ENCODE measurements at regions not wholly inside any gene's neighbourhood (a gene's known extent, or its start where the extent isn't known, plus 50 kb on each side); places are given as distances from the start of the nearest gene placed in this dataset.

DNA sequence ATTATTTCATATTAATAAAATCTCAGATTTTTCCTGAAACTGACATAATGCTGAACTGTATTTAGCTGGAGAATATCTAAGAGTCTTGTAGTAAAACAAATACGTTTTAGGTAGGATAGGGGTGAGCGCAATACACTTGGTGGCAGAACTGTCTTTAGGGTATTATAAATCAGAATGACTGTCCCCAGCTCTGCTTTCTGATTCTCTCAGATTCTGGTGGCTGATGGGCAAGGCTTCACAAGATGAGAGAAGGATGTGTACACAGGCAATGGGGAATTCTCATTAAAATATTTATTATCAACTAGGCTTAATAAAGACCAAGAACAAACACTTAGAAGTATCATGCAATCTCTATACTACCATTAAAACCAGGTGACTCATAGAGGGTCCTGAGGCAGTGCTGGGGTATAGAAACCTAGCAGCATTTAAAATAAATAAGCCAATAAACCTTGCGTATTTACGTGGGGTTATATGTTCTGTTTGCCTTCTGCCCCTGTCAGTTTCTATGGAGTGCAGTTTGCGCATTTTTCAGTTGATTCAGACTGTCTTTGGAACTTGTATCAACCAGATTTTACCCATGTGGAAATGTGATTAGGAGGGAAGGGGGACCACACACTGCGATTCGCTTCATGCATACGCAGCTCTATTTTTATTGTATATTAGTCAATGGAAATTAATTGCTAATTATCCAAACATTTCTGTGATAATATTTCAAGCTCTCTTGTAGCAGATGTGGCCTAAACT lies 1150.7 kb upstream of the WWC1 start:
- no peak for DNase-seq (ENCODE audit: low spot score)

DNA sequence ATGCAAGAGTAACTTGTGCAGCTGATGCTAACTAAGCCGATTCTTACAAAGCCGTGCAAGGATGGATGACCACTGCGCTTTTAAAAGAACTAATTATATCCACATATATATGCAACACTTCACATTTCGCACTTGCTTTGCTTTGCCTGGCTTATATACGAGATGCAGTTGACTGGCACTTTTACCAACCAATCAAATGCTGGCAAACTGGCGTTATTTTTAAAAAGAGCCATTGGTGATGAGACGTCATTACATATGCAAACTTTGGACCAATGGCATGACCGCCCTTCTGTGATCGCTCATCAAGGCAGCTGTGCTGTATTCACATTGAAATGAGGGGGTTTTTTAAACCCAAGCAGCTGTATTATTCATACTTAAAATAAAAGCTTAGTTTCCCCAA lies 1147.7 kb upstream of the WWC1 start:
- no peak for DNase-seq (ENCODE audit: low spot score)

DNA sequence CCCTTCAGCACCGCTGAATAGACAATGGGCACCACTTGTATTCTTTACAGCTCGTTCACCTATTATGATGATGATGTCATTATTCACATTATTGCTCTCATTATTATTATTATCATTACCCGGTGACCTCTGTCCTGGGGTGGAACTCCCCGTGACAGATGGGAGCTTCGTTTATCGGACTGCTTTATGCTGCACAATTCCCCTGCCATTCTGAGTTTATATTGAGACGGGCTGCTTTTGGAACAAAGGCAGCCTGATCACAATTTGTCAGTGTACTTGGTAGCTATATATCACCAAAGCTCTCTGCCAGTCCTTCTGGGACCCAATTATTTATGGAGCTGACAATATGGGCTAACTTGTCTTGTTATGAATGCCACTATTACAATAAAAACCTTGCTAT lies 1145.6 kb upstream of the WWC1 start:
- no peak for DNase-seq (ENCODE audit: low spot score)

DNA sequence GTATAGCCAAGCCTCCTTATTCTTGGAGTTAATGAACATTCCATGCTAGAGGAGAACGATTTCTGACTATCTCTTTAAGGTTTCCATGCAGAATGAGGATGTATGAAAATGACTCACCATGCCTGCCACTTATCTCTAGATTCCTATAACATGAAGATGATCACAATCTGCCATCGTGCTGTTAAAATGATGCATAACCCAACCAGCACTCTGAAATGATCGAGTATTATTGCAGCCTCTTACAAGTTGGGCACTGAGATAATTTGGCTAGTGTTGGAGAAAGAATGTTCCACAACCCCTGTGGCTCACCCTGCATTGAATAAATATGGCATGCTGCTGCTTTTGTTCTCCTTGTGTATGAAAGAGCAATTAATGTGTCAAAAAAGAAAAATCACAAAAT lies 1143.6 kb upstream of the WWC1 start:
- no peak for DNase-seq (ENCODE audit: low spot score)

DNA sequence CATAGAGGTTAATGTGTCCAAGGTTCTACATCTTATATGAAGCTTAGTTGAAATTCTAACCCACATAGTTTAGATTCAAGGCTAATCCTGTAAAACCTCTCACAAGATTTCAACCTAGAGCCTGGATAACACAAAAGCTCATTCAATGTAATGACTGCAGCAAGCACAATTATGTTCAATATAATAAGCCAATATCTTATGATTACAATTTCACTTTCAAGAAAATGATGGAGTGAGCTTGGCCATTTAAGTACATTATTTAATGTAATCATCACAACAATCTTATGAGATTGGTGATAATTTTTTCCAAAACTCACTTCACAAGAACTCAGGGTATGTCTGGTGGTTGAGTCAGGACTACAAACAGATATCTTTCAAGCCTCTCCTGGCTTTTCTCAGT lies 1140.8 kb upstream of the WWC1 start:
- no peak for DNase-seq (ENCODE audit: low spot score)

DNA sequence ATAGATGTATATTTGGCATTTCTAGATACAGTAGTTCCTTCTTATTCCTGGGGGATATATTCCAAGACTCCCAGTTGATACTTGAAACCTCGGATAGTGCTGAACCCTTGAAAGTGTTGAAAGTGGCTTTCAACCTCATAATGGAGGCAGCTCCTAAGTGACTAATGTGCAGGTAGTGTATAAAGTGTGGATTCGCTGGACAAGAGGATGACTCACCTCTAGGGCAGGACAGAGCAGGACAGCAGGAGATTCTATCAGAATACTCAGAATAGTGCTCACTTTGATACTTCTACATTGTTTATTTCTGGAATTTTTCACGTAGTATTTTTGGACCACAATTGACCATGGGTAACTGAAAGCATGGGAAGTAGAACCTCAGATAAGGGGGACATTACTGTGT lies 1138.9 kb upstream of the WWC1 start:
- DNase-seq (ENCODE audit: low spot score), result no peak

DNA sequence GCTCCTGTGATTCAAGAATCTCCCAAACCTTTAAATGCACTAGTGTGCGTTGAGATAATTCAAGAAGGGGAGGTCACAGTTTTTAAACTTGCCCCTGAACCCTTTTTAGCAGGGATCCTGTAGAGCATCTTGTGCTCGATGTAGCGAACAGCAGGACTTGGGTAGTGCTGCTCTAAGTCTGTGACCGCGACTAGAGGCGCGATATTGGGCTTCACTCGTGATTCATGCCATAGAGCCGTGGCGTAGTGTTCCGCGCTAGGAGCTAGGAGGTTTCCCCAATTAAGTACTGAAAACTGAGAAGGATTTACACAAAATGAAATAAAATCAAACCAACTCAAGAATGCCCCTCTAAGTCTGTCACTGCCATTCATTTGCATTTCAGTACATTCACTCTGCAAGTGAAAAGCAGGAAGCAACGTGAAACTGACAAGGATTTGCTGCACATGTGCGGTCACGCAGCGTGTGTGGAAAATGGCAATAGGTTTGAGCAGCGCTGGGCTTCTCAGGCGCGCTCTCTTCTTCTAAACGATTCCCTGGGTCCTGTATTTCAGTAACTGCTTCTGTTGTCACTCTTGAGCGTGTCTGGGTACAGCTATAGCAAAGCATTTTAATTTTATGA lies 1135.9 kb upstream of the WWC1 start:
- no peak for DNase-seq (ENCODE audit: low spot score)

DNA sequence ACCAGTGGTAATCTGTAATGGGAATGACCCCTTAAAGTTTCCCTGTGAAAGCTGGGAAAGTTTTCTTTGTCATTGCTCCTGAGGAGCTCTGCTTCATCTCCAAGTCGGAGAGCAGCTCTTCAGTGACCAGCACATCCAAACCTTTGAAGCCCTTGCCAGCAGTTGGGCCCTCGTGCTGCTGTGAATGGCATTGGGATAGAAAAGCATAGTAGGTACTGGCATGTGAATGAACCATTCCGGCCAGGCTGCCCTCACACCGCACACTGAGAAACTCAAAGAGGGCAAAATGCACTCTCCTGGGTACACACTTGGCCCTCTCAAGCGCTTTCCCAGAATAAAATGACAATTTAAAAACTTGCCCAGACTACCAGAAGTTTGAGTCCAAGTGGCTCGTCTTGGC lies 1135.0 kb upstream of the WWC1 start:
- no peak for DNase-seq (ENCODE audit: low spot score)

DNA sequence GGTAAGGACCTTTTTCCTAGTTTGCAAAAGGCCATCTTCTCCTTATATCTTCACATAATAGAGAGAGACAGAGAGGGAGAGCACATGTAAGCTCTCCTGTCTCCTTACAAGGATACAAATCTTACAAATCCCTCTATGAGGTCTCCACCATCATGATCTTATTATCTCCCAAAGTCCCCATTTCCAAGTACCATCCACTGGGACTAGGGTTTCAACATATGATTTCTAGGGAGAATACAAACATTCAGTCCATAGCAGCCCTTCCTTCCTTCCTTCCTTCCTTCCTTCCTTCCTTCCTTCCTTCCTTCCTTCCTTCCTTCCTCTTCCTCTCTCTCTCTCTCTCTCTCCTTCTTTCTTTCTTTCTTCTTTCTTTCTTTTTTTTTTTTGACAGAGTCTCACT lies 1132.9 kb upstream of the WWC1 start:
- DNase-seq (ENCODE audit: low spot score), result no peak

DNA sequence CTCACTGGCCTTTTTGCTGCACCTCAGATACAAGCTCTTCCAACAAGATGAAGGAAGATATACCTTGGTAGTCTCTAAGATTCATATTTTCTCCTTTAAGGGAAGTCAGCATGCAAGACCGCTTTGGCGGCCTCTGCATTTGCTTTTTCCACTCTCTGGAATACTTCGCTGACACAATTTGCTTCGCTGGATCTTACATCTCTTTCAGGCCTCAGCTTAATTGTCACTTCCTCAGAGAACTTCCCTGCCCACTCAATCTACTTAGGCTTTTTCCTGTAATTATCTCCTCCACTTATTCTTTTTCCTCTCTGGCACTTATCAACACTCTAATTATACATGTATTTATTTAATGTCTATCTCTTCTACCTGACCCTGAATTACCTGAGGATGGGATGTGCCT lies 1131.1 kb upstream of the WWC1 start:
- DNase-seq (ENCODE audit: low spot score), result no peak

DNA sequence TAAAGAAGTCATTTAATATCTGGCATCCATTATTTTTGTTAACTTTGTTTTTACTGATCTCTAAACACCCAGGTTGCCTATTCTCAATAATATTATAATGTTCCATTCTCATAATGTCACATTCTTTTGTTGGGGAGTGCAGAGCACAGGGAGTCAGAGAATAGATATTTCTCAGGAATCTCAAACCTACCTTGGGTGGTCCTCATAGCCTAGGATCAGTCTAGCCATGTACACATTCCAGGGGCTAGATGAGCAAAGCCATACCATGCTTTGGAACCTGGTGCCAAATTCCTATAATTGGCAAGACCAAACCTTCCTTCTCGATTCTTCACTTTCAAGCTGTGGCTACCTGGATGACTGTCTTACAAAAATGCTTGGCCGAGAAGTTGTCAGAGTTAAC lies 1124.7 kb upstream of the WWC1 start:
- no peak for DNase-seq (ENCODE audit: low spot score)

DNA sequence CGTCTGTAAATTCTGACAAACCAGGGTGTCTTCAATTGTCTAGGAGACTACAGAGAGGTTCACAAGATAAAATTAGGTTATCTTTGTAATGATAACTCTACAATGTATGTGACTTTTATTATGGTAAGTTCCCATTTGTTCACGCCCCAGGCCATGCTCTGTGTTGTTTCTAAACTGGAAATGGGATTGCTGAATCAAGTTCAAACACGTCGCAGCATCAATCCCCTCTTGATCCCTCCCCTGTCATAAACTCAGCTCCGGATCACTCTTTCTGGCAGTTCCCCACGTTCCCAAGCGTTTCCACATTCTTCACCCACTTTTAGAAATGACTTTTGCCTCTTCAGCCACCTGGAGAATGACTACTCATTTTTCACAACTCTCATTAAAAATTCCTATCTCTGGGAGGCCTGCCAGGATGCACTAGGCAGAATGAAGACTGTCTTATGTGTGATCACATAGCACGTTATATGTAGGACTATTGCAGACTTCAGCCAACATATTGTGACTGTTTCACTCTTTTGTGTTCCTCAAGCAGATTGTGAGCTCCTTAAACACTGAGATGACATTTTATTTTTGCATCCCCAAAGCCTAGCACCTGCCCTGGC lies 1124.2 kb upstream of the WWC1 start:
- no peak for DNase-seq (ENCODE audit: low spot score)

DNA sequence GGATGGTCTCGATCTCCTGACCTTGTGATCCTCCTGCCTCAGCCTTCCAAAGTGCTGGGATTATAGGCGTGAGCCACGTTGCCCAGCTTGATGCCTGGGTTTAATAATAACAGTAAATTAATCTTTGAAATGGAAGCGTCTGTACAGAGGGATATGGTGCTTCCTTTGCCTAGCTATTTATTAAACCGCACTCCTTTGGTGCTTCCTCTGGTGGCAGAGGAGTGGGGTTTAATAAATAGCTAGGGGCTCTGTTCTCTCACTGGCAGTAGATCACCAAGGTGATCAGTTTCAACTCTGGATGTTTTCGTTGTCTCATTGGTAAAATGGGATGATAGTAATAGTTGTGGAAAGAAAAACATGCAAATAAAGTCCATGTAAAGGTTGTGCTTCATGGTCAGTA lies 1122.5 kb upstream of the WWC1 start:
- DNase-seq (ENCODE audit: low spot score), result no peak

DNA sequence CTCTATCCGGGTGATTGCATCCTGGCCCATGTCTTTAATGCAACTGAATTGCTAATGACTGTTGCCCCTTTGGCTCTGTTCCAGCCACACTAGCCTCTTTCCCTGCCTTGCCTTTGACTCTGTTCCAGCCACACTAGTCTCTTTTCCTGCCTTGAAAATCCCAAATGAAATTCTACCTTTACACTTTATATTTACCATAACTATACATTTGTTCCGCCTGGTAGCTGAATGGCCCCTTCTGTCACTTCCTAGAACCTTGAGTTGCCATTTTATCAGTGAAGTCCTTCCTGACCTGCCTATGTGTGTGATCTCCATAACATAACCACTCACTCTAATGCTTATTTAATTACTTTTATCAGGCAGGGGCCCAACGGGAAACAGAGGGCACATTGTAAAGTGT lies 1120.4 kb upstream of the WWC1 start:
- DNase-seq (ENCODE audit: low spot score), result no peak

DNA sequence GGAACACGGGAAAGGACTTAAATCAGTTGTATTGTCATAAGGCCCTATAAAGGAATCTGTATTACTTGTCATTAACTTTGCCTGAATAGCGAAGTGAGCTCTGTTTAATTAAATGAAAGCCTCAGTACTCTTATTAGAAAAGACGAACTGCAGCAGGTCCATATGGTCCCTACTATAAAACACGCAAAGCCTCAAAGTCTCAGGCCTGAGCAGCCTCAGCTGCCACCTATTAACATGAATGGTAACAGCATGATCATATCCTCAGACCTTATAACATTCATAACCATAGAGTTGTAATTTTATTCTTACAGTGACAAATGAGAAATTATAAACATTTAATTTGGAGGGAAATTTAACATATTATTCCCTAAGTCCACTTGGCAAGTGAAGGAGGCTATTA lies 1113.7 kb upstream of the WWC1 start:
- DNase-seq (ENCODE audit: low spot score), result no peak

DNA sequence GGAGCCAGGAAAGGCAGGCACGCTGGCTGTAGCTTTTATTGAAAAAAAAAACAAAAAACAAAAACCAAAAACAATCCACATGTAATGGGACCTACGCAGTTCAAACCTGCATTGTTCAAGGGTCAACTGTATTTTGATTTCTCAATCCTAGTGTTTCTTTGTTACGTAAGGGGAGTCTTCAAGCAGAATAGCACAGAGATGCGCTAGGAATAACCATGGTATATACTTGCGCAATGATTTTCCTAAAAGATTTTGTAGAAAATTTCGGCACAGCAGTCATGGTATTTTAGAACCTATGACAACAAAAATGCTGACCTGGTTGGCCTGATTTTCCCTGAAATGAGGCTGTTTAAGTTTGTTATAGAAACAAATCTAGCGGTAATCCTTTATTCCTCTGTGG lies 1110.5 kb upstream of the WWC1 start:
- DNase-seq (ENCODE audit: low spot score), result no peak

DNA sequence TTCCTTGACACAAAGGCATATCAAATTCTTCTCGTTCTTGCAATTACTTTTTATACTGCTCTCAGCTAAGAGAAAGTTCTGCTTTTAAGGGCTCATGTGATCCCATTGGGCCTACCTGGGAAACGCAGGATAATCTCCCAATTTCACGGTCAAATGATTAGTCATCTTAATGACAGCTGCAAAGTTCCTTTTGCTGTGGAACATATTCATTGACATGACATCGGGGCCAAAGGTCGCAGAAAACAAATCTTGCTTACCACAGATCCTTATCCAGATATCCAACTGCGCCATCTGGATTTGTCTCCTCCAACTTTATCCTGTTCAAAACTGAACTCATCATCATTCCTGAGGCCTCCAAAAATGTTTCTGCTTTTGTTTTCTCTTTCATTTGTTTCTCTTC lies 1085.6 kb upstream of the WWC1 start:
- DNase-seq (ENCODE audit: low spot score), result no peak

DNA sequence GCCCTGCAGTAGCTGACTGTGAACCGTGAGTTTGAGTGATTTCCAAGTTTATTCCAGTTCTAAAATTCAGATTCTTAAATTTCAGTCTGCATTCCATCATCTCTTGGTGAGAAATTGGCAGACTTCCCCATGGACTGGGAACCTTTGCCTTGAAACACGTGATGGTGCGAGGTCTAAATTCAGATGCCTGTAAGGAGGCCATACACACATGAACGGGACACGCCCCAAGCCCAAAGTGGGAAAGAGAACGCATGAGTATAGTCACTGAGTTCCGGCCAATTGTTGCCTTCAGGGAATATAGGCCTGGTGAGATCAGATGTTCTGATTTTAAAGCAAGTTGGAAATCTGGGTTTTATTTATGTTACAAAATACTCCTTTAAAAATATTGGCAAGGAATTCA lies 1084.4 kb upstream of the WWC1 start:
- DNase-seq (ENCODE audit: low spot score), result no peak

DNA sequence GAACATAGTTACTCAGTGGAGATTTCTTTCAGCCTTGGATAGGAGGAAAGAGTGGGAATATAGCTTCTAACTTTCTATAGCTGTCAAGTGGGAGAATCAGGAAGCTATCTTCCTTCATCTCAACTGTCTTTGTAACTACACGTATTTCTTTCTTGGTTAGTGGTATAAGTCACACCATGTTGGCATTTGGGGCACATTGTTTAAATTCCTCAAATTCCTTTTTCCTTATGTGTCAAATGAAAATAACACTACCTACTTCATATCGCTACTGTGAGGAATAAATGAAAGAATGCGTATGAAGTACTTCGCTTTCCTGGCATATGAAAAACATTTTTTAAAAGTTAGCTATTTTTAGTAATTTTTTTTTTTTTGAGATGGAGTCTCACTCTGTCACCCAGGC lies 1082.5 kb upstream of the WWC1 start:
- DNase-seq (ENCODE audit: low spot score), result no peak

DNA sequence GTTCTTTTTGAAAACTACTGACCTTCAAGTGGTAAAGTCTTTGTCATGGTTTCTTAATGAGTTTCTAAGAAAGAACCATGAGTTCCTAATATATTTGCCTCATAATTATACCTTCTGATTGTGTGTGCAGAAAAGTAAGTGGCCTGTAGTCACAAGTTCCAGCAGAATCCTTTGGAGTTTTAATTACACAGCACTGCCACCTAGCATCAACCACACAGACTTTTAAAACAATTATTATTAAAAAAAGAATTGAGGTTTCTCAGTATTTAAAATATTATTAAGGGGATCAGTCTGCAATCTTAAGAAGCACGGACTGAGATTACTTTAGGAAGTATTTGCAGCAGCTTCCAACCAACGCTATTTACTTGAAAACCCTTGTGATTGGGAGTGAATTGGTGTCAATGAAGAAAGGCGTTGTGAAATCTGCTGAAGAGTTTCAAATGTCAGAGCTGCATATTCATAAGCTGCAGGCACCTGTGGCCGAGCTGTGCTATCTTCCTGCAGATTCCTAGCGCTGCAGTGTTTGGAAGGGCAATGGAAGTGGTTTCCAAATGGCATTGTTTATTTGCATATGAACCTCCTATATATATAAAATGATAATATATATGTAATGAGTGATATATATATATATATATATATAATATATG lies 1074.2 kb upstream of the WWC1 start:
- DNase-seq (ENCODE audit: low spot score), result no peak

DNA sequence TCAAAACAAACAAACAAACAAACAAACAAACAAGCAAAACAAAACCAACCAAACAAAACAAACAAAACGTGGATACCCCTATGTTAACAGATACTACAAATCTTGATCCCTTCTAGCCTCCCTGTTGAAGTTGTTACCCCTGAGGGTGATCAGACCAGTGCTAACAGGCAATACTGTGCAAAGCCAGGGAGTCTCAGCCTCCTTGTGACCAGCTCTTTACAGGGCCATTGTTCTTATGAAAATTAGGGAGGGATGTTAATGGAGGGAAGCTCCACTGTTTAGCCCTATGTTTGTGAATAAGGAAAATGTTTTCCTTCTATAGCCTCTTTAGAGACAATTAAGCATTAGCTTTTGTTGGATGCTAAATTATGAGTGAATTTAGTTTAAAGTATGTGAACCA lies 1072.1 kb upstream of the WWC1 start:
- no peak for DNase-seq (ENCODE audit: low spot score)

DNA sequence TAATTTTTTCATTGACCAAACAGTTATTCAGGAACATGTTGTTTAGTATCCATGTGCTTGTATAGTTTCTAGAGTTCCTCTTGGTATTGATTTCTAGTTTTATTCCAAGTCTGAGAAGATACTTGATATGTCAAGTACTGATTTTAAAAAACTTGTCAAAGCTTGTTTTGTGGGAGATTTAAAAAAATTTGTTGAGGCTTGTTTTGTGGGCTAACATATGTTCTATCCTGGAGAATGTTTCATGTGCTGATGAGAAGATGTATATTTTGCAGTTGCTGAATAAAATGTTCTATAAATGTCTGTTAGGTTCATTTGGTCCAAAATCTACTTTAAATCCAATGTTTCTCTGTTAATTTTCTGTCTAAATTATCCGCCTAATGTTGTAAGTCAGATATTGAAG lies 1065.1 kb upstream of the WWC1 start:
- no peak for DNase-seq (ENCODE audit: low spot score)

DNA sequence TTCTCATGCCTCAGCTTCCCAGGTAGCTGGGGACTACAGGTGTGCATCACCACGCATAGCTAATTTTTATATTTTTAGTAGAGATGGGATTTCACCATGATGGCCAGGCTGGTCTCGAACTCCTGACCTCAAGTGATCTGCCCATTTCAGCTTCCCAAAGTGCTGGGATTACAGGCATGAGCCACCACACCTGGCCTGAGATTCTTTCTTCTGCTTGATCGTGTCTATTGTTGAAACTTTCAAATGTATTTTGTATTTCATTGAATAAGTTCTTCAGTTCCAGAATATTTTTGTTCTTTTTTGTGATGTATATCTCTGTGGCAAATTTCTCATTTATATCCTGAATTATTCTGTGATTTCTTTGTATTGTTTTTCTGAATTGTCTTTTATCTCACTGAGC lies 1063.3 kb upstream of the WWC1 start:
- no peak for DNase-seq (ENCODE audit: low spot score)
